WERI-Rb-1 (cell line): ENCODE measurements at regions not wholly inside any gene's neighbourhood (a gene's known extent, or its start where the extent isn't known, plus 50 kb on each side); places are given as distances from the start of the nearest gene placed in this dataset.
"Not testable (repeated sequence)": the region's sequence is repeated elsewhere in the genome, so short reads cannot be mapped to it uniquely, and the experiment has no call there.

Experiments
- DNase-seq: peaks from one replicate; pipeline ENCODE4 v3.0.0-alpha.2; 2020
- H3K27ac ChIP-seq: fragments of 250-450 bp; sonication (Bioruptor Pico); 2 replicates; pipeline ENCODE4 v1.5.1; 2020; ENCODE audit warnings: mild to moderate bottlenecking, moderate library complexity
- H3K27me3 ChIP-seq: fragments of 250-450 bp; sonication (Bioruptor Pico); 2 replicates; pipeline ENCODE4 v1.5.1; 2021; ENCODE audit warnings: mild to moderate bottlenecking, low read depth, moderate library complexity; ENCODE audit not compliant: insufficient read depth, severe bottlenecking
- H3K36me3 ChIP-seq: fragments of 250-450 bp; sonication (Bioruptor Pico); 2 replicates; pipeline ENCODE4 v1.5.1; 2020; ENCODE audit warnings: mild to moderate bottlenecking, moderate library complexity
- H3K4me3 ChIP-seq: 2 replicates; pipeline ENCODE4 v1.5.1; 2011; ENCODE audit warnings: low read depth, mild to moderate bottlenecking, control low read depth, low read length
- H3K9me3 ChIP-seq: fragments of 250-450 bp; sonication (Bioruptor Pico); 2 replicates; pipeline ENCODE4 v1.5.1; 2021; ENCODE audit warnings: mild to moderate bottlenecking, moderate library complexity; ENCODE audit not compliant: severe bottlenecking
- TF ChIP-seq, protein P1 (sequence below): IDR thresholded peaks from 2 replicates; pipeline ENCODE4 v1.5.1; 2011; ENCODE audit warnings: low read depth, mild to moderate bottlenecking, control low read depth, inconsistent platforms, low read length

DNA sequence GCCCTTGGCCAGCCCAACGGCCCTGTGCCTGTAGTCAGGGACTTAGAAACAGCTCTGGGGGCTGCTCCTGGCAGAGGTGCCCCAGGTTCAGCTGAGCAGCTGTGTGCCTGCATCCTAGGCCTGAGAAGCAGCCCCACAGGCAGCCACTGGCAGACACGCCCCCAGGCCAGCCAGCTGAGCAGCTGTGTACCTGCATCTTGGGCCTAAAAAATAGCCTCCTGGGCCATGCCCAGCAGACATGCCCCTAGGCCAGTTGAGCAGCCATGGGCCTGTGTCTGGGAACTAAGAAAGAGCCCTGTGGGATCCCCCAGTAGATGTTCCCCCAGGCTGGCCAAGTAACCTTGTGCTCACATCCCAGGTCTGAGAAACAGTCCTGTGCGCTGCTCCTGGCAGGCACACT lies 64.0 kb downstream of the TBR1 start:
- Histone ChIP-seq H3K9me3 (peaks cover 2% of the 10 kb centered on the region), H3K27ac (no peak overlapping the region), H3K36me3 (no peaks in the 10 kb centered on the region), H3K27me3 (no peaks in the 10 kb centered on the region), H3K4me3 (no peak overlapping the region)
- no peak for DNase-seq
- TF ChIP-seq, protein P1, sequence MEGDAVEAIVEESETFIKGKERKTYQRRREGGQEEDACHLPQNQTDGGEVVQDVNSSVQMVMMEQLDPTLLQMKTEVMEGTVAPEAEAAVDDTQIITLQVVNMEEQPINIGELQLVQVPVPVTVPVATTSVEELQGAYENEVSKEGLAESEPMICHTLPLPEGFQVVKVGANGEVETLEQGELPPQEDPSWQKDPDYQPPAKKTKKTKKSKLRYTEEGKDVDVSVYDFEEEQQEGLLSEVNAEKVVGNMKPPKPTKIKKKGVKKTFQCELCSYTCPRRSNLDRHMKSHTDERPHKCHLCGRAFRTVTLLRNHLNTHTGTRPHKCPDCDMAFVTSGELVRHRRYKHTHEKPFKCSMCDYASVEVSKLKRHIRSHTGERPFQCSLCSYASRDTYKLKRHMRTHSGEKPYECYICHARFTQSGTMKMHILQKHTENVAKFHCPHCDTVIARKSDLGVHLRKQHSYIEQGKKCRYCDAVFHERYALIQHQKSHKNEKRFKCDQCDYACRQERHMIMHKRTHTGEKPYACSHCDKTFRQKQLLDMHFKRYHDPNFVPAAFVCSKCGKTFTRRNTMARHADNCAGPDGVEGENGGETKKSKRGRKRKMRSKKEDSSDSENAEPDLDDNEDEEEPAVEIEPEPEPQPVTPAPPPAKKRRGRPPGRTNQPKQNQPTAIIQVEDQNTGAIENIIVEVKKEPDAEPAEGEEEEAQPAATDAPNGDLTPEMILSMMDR = no peak

DNA sequence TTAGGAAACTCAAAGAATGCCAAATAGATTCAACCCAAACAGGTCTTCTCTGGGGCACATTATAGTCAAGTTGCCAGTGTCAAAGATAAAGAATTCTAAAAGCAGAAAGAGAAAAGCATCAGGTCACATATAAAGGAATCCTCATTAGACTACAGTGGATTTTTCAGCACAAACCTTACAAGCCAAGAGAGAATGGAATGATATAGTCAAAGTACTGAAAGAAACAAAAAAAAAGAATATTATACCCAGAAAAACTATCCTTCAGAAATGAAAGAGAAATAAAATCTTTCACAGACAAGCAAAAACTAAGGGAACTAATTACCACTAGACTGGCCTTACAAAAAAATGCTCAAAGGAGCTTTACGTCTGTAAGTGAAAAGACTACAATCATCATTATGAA lies 65.5 kb downstream of the TBR1 start:
- H3K36me3 ChIP-seq = no peaks in the 10 kb centered on the region
- TF ChIP-seq, protein P1 = no peak
- peaks cover 2% of the 10 kb centered on the region for H3K9me3 ChIP-seq
- H3K27ac ChIP-seq = no peak overlapping the region
- no peak overlapping the region for H3K4me3 ChIP-seq
- DNase-seq = no peak
- no peaks in the 10 kb centered on the region for H3K27me3 ChIP-seq

DNA sequence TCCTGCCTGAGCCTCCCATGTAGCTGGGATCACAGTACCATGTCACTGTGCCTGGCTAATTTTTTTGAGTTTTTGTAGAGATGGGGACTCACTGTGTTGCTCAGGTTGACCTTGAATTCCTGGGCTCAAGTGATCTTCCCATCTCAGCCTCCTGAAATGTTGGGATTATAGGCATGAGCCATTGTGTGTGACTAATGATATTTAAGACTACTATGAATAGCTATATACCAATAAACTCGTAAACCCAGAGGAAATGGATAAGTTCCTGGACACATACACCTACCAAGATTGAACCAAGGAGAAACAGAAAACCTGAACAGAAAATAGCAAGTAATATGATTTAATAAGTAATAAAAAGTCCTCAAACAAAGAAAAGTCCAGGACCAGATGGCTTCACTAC lies 68.0 kb downstream of the TBR1 start:
- no peaks in the 10 kb centered on the region for H3K27me3 ChIP-seq
- TF ChIP-seq, protein P1 = no peak
- no peaks in the 10 kb centered on the region for H3K36me3 ChIP-seq
- DNase-seq = no peak
- no peak overlapping the region for H3K4me3 ChIP-seq
- peaks cover 2% of the 10 kb centered on the region for H3K9me3 ChIP-seq
- no peak overlapping the region for H3K27ac ChIP-seq

DNA sequence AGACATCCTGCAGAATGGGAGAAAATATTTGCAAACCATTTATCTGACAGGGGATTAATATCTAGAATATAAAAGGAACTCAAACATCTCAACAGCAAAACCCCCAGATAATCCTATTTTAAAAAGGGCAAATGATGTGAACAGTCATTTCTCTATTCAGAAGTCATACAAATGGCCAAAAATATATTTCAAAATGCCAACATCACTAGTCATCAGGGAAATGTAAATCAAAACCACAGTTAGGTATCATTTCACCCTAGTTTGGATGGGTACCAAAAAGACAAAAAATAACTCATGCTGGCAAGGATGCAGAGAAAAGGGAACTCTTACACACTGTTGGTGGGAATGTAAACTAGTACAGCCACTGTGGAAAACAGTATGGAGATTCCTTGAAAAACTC lies 70.0 kb downstream of the TBR1 start:
- Histone ChIP-seq H3K27me3 (no peaks in the 10 kb centered on the region), H3K9me3 (no peaks in the 10 kb centered on the region), H3K27ac (no peak overlapping the region), H3K36me3 (no peaks in the 10 kb centered on the region), H3K4me3 (no peak overlapping the region)
- TF ChIP-seq, protein P1 = no peak
- no peak for DNase-seq

DNA sequence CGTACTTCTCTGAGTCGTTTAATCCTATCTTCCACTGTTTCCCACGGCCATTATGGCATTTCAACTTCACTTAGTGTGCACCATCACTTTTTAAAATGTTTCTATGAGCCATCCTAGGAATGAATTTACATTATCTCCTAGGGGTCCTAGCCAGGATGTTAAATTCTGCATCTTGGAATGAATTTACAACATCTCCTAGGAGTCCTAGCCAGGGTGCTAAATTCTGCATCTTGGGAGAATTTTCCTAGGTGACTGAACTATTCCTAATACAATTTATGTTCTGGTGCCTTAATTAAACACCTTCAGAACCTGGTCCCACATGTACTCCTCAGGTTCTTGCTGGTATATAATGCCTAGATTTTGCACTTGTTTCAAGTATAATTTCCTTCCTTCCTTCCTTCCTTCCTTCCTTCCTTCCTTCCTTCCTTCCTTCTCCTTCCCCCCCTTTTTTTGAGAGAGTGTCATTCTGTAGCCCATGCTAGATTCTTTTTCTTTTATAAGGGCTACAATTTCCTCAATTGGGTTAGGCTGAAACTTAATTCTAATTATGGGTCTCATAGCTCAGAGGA lies 72.1 kb downstream of the TBR1 start:
- H3K4me3 ChIP-seq = no peak overlapping the region
- H3K27me3 ChIP-seq = no peaks in the 10 kb centered on the region
- no peak for DNase-seq
- no peaks in the 10 kb centered on the region for H3K9me3 ChIP-seq
- no peaks in the 10 kb centered on the region for H3K36me3 ChIP-seq
- H3K27ac ChIP-seq = no peak overlapping the region
- TF ChIP-seq, protein P1 = no peak

DNA sequence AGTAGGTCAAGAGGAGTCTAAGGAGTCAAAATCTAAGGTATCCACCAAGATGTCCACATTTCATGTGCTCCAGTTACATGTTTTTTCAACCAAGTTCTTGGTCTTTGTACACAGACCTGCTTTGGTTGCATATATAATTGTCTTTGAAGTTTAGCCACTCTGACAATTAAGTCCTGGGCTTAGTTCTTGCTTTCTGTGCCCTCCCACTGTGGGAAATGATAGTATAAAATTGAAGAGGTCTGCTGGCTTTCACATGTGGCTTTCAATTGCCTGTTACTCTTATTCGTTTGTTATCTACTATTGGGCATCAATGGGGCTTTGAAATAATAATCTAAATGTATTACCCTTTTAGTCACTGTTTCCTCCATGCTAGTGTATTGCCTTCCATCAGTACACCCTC lies 72.8 kb downstream of the TBR1 start:
- no peak for DNase-seq

DNA sequence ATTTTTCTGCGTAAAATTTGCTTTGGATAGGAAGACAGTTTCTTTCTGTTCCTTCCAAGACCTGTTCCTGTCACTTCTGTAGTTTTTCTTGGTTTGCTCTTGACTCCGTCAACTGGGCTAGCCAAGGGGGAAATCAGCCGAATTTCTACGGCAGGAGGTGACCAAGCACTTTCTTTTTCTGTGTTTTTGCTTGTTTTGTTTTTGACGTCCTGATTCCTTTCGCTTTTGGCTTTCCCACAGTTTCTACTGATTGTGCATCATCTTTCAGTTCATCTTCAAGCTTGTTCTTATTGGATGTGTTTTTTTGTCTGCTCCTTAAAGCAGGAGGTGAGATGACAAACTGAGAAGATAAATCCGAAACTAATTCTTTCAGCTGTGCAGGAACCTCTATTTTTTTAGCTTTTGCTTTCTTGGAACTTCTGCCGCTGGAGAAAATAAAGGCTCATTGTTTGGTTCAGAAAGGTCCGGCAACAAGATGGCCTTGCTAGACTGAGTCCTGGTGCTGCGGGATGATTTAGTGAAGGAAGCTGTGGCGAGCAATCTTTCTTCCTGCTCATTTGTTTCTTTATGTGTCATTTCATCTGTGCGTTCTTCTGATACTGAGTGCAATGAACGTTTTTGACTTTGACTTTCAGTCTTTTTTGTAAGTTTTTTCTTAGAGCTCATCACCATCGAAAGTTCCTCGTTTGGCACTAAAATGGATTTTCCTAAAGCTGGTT lies 85.0 kb downstream of the TBR1 start:
- not testable (repeated sequence) for H3K36me3 ChIP-seq, H3K27me3 ChIP-seq, DNase-seq, H3K4me3 ChIP-seq, H3K9me3 ChIP-seq, H3K27ac ChIP-seq

More for the DNA sequence above, 72.8 kb downstream of the TBR1 start:
- TF ChIP-seq, protein P1 = no peak
- no peaks in the 10 kb centered on the region for H3K27me3 ChIP-seq
- no peak overlapping the region for H3K4me3 ChIP-seq
- no peaks in the 10 kb centered on the region for H3K36me3 ChIP-seq
- H3K9me3 ChIP-seq = no peaks in the 10 kb centered on the region
- H3K27ac ChIP-seq = no peak overlapping the region

DNA sequence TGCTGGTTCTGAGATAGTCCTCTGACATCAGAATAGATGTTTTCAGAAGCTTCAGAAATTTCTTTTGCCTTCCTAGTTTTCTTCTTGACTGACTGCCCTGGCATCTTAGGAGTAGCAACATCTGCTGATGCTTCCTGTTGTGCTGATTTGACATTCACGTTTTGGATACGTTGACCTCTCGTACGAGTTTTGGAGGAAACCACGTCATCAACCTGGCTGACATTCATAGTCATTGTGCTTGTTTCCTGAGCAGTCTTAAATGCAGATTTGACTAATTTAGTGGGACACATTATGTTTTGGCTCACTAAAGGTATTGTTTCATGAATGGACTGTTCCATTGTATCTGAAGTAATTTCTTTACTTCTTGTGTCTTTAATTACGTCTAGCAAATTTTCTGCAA lies 86.2 kb downstream of the TBR1 start:
- not testable (repeated sequence) for DNase-seq, H3K9me3 ChIP-seq, H3K4me3 ChIP-seq, H3K27ac ChIP-seq, H3K36me3 ChIP-seq, H3K27me3 ChIP-seq
